Lower leg skin (tissue), 4 donors: ENCODE measurements at regions not wholly inside any gene's neighbourhood (a gene's known extent, or its start where the extent isn't known, plus 50 kb on each side); places are given as distances from the start of the nearest gene placed in this dataset.

Experiments
- DNase-seq, 2 donors: peaks; one replicate each; pipeline ENCODE4 v3.0.0-alpha.2; 2019; ENCODE audit warnings: low spot score in 2 of 2
- H3K4me3 ChIP-seq: fragments of 200-600 bp; sonication (generic); 2 replicates; pipeline ENCODE4 v1.5.1; 2017; ENCODE audit warnings: mild to moderate bottlenecking, low read depth; ENCODE audit not compliant: poor library complexity, severe bottlenecking
- POLR2A ChIP-seq, 2 donors: fragments of 450-650 bp; IDR thresholded peaks; one replicate each; pipeline ENCODE4 v1.6.1; 2016 to 2017; ENCODE audit warnings: antibody characterized with exemption in 2 of 2, mild to moderate bottlenecking in 1 of 2, moderate library complexity in 1 of 2
- WGBS, 2 donors: methylation state at CpG; one replicate each; pipeline ENCODE4 v1.1.5; 2018; 5-methylcytosine and 5-hydroxymethylcytosine counted together
- intact Hi-C: fragments of 100-400 bp; cut with DNase I; formaldehyde crosslinking; loops from one replicate; pipeline ENCODE4 v1.15.0; 2023; ENCODE audit warnings: low total_unique reads
- TF ChIP-seq, protein P1 (sequence below), 3 donors: fragments of 450-650 bp; IDR thresholded peaks; one replicate each; pipeline ENCODE4 v1.5.1; 2016; ENCODE audit warnings: antibody characterized with exemption in 3 of 3, mild to moderate bottlenecking in 3 of 3, moderate library complexity in 2 of 3

DNA sequence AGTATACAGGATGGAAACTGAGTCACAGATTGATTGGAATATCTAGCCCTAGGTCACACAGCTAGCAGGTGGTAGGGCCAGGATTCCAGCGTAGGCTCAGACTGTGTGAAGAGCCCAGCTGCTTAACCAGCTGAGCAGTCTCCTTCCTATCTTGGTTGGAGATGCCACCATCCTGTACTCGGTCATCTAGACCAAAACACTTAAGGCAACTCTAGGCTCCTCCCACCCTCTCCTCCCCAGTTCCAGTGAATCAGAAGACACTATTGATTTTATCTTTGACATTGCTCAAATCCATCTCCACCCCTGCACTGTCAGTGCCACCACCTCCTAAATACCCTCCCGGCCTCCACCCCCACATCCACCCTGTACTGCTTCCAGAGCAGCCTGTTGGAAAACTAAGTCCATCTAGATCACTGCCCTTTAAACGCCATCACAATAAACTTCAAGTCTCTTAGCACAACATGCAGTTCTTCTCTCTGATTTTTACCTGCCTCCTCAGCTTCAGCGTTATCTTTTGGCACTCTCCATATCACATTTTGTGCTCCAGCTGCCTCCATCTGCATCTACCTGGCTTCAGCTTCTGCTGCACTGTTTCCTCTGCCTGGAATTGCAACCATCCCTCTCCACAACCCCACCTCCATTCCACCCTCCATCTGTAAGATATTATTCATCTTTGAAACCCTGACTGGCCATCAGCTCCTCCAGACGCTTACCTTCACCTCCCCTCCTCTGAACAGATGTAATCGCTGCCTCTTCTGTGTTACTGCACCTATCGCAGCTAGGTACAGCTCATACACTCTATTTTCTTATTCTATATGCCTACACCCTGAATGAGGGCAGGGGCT, 86.8 kb upstream of the ACP3 start:
- no peak for DNase-seq
- TF ChIP-seq POLR2A (IDR thresholded peaks at IDR 0.05), result no peak
- TF ChIP-seq, protein P1, sequence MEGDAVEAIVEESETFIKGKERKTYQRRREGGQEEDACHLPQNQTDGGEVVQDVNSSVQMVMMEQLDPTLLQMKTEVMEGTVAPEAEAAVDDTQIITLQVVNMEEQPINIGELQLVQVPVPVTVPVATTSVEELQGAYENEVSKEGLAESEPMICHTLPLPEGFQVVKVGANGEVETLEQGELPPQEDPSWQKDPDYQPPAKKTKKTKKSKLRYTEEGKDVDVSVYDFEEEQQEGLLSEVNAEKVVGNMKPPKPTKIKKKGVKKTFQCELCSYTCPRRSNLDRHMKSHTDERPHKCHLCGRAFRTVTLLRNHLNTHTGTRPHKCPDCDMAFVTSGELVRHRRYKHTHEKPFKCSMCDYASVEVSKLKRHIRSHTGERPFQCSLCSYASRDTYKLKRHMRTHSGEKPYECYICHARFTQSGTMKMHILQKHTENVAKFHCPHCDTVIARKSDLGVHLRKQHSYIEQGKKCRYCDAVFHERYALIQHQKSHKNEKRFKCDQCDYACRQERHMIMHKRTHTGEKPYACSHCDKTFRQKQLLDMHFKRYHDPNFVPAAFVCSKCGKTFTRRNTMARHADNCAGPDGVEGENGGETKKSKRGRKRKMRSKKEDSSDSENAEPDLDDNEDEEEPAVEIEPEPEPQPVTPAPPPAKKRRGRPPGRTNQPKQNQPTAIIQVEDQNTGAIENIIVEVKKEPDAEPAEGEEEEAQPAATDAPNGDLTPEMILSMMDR (IDR thresholded peaks at IDR 0.05), result no peak
- intact Hi-C loops, result no loop called here
- no peak overlapping the region for H3K4me3 ChIP-seq
- 71 to 72% methylated on average over 8 of the region's 8 CpGs for WGBS, 2 donors

DNA sequence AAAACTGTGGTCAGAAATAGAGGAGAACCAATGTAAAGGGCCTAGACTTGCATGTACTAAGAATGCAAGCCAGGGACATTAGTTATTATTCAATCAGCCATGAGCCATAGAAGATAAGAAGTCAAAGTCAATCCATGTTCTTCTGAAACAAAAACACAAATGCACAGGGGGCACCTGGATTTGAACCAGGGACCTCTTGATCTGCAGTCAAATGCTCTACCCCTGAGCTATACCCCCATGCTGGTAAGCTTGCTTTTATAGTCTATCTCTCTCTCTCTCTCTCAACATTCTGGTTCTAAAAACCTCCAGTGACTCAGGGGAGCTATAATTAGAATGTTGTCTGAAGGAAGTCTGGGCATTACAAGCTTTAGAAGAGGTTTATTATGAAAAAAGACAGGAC, 85.6 kb upstream of the ACP3 start:
- TF ChIP-seq POLR2A (IDR thresholded peaks at IDR 0.05), result no peak
- TF ChIP-seq, protein P1 (IDR thresholded peaks at IDR 0.05), result no peak
- intact Hi-C loops, result no loop called here
- no peak overlapping the region for H3K4me3 ChIP-seq
- no peak for DNase-seq

DNA sequence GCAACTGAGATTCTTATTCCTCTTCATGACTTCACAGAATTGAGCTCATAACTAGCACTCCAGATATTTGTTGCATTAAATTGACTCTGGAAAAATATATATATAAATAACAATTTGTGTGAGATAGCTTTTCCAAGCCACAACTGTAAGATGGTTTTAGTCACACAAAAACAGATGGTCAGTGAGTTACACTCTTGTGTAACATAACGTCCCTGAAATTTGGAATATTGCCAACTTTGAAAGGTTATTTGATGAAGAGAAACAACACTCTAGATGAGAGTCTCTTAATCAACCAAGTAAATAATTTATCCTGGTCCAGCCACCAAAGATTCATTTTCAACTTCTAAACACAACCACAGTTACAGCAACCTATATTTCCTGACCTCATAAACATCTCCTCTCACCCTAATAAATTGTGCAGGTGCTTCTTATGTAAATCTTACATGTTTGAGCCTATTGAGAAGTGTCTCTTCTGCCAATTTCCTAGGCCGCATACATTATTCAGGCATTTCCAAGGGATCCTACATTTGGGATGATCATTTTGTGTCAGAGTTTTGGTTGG, 84.9 kb upstream of the ACP3 start:
- TF ChIP-seq, protein P1 (IDR thresholded peaks at IDR 0.05), result no peak
- no peak for TF ChIP-seq POLR2A (IDR thresholded peaks at IDR 0.05)
- intact Hi-C loops, result no loop called here
- DNase-seq, result no peak
- no peak overlapping the region for H3K4me3 ChIP-seq
- 0 to 14% methylated on average over 2 of the region's 2 CpGs for WGBS, 2 donors

DNA sequence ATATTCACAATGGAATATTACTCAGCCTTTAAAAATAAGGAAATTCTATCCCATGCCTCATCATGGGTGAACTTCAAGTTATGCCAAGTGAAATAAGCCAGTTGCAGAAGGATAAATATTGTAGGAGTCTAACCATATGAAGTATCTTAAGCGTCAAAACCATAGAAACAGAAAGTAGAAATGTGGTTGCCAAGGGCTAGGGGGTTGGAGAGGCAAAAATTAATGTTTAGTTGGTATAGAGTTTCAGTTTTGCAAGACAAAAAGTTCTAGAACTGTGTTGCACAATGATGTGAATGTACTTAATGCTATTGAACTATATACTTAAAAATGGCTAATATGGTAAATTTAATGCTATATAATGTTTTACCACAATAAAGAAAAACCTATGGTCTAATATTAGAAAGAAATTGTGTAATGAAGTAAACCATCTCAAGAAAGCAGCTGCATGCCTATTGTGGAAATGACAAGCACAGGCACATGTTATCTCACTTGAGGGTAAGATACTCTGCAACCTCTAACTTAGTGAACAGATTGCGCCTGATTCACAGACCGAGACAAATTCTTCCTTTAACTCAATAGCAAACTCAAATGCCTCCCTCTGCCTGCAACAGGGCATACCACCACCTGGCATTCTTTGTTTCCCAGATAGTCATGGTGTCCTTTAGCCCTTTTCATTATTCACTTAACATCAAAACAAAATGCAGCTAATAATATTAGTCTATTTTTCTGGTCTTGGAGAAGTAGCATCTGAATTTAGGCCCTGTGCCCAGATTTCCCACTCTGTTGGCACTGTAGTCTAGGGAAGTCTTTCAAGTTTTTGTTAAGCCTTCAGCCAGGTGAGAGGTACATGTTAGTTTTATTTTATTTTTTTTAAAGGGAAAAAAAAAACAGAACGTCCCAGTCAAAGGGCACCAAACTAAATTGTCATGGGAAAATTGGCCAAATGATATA, 80.2 kb upstream of the ACP3 start:
- WGBS, 2 donors, result 67 to 69% methylated on average over 4 of the region's 4 CpGs
- H3K4me3 ChIP-seq, result no peak overlapping the region
- no peak for DNase-seq
- intact Hi-C loops, result no loop called here
- TF ChIP-seq POLR2A (IDR thresholded peaks at IDR 0.05), result no peak
- TF ChIP-seq, protein P1 (IDR thresholded peaks at IDR 0.05), result no peak

DNA sequence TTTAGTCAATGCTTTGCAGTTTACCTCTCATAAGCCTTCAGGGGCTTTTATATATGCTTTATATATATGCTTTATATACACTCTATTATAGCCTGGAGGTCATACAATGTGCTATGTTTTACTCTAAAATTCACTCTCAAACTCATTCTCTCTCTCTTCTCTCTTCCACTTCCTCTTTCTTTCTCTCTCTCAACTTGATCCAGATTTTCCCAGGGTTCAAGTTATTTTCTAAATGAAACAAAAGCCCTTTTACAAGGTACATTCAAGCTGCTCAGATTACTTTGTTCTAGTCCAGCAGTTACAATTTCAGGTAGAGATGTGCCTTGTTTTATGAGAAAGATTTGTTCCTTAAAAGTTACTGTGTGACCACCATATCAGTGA, 79.6 kb upstream of the ACP3 start:
- no peak overlapping the region for H3K4me3 ChIP-seq
- no peak for DNase-seq
- intact Hi-C loops, result no loop called here
- no peak for TF ChIP-seq POLR2A (IDR thresholded peaks at IDR 0.05)
- TF ChIP-seq, protein P1 (IDR thresholded peaks at IDR 0.05), result no peak
